GM04504 (cell line): ENCODE measurements at regions not wholly inside any gene's neighbourhood (a gene's known extent, or its start where the extent isn't known, plus 50 kb on each side); places are given as distances from the start of the nearest gene placed in this dataset.

Source experiments
- DNase-seq: peaks from one replicate; pipeline ENCODE4 v3.0.0-alpha.2; 2012; ENCODE audit warnings: low read depth

DNA sequence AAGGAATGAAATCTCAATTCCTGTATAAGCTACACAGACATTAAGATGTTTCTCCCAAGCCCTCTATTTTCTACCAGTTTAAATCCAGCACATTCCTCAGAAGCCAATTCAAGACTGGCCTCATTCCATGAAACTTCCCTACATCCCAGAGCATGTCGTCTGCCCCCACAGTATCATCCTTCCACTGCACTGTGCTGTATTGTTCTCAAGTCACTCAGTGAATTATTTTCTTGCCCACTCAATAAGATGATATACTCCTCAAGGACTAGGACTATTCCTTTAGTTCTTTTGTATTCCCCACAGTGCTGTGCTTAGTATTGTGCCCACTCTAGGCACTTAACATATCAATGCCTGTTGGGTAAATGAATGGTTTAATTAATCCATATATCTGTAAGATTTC lies 203.1 kb upstream of the BLID start:
- no peak for DNase-seq

- DNase-seq = peak; percentile 51
Observed at GRCh38 chr11:122317305-122317704, 201.3 kb upstream of the BLID start.

DNA sequence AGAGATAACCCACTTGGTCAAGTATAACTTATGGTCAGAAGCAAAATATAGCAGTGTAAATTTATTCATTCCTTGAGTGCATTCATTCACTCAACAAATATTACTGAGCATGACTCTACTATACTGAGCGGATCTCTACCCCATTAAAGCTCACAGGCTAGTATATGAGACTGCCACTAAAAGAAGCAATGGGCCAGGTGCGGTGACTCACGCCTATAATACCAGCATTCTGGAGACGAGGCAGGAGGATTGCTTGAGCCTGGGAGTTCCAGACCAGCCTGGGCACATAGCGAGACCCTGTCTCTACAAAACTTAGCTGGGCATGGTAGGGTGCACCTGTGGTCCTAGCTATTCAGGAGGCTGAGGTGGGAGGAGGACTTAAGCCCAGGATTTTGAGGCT lies 197.6 kb upstream of the BLID start:
- no peak for DNase-seq

DNA sequence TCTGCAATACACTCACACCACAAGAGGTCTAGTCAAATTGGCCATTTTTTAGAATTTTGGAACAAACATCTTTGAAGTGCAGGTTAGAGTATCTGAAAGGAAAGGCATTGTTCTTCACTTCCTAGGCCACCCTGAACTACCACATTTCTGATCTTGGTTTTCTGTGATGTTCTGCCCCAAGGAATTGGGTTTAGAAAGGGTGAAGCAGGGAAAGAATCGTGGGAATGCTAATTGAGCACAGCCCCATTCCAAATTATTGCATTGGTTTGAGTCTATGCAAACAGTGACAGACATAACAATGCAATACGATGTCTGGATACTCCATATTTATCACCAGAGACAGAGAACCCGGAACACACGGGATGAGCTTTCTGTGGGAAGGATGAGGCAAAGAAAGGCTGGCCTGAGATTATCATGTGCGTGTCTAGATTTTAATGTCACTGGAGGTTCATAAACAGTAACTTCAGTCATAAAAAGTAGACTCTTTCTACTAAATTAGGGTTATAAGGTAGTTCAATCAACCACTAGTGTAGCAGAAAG lies 195.3 kb upstream of the BLID start:
- no peak for DNase-seq

- DNase-seq = no peak
Observed at GRCh38 chr11:122310766-122311165, 194.8 kb upstream of the BLID start.

DNA sequence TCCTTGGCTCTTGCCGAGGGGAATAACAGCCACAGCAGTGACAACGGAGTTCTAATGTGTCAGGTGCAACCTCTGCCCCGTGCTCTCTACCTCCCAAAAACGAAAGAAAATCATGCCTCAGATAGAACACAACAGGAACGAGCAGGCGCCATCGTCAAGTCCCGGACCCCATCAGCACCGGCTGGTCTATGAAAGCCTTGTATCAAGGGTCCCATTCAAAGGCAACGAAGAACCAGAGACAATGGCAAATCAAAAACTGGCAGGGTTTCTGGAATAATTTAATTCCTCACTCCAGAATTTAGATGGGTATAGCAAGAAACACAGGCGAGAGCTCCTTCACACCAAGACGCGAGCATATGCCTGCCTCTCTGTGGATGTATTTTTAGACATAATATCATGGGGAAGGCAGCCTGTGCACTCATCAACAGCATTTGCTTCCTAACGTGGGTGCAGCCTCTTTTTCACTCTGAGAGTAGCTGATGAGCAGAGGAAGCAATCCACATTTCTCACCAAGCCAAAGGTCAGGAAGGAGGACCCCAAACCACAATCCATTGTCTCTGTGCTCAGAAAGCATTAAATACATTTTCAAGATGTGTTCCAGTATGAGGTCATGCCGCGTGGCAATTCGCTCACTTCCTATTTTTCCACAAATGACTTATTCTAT lies 193.4 kb upstream of the BLID start:
- DNase-seq = no peak

DNA sequence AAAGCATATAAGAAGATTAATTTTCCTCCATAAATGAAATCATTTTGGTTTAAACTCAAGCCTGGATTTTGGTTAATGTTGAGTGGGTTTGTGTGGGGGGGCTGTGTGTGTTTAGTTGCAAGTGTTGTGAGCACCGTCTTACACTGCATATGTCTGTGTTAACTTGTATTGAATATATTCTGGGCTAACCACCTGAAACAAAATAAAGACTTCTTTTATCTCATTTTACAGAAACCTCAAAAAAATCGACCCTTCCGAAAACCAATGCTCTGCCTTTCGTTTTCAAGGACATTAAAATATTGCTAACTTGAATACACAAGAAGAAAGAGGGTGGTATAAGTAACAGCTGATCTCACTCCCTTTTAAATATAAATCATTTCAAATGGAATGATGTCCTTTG lies 192.2 kb upstream of the BLID start:
- no peak for DNase-seq

GRCh38 chr11:122307476-122308035 lies 191.5 kb upstream of the BLID start:
- DNase-seq = no peak

GRCh38 chr11:122306831-122307391 lies 190.9 kb upstream of the BLID start:
- no peak for DNase-seq

GRCh38 chr11:122305426-122306320 lies 189.7 kb upstream of the BLID start:
- no peak for DNase-seq

- no peak for DNase-seq
Observed at GRCh38 chr11:122304973-122305372, 189.0 kb upstream of the BLID start.

GRCh38 chr11:122304306-122304705 lies 188.3 kb upstream of the BLID start:
- DNase-seq = no peak

DNA sequence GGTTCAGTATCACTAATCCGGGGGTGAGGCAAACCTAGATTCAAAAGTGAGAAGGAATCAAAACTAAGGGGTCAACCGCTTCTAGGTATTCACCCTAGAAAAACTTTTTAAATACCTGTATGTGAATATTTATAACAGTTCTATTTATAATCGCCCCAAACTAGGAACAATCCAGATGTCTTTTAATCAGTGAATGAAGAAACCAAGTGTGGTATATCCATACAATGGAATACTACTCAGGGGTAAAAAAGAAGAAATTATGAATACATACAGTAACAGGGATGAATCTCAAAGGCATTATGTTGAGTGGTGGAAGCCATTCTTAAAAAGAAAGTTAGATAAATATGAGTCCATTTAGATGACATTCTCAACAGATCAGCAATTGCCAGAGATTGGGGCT lies 178.0 kb upstream of the BLID start:
- no peak for DNase-seq

DNA sequence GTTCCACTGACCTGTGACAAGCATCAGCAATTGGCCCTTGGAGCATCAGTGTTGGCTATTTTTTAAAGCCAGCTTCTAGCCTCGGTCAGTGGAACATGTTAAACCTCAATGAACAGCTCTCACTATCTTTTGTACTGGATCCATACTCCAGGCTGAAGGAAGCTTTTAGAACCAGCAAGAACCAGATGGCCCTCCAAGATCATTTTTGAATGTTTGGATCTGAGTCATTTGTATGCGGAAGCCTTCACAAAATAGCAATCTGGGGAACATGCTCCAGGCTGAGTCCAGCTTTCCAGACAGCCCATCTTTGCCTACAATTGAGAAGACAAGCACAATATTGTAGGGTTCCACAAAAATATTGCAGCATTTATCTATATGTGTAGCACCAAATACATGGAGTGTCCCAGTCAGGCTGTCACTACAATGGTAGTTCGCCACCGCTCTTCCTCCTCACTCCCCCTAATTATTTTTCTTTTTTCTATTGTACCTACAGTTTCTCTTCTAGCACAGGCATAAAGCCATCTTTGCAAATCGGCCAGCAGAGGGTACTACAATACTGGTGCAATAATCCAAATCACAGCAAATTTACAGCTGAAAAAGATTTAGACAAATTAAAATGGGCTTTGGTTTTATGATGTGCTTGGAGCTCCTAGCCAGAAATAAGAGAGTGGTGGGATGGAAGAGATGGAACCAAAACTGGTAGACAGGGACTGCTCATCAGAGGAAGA lies 177.4 kb upstream of the BLID start:
- DNase-seq = no peak

DNA sequence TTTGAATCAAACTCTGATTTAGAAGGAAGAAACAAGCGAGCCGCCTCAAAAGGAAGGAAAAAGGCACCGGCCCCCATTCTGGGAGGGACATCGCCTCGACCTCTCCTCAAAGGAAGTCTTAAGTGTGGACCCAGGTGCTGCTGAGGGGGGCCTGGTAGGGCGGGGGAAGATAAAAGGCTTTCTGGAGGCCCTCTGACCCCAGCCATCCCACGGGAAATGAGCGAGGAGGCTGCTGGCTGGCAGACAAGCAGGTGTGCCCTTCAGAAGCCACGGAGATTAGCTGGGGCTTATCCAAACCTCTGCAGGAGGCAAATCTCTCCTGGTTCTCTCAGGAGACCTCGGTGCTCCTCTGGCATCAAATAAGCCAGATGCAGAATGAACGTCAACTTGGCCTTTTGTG lies 171.4 kb upstream of the BLID start:
- DNase-seq = no peak

GRCh38 chr11:122285070-122285988 lies 169.3 kb upstream of the BLID start:
- no peak for DNase-seq

DNA sequence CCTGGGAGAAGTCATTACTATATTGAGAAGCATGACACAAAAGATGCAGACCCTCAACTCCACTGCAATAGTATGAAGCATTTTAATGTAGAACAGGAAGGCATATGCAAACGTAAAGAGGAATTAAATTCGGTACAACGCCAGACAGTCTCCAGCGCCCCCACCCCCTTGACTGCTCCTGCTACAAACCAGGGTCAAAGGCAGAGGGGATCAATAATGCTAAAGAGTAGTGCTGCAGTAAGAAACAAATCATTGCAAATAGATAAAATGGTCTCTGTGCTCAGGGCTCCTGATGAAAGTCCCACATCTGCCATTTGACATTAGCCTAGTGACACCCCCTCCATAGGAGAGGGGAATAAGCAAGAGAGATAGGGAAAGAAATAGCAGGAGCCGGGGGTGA lies 164.9 kb upstream of the BLID start:
- no peak for DNase-seq

DNA sequence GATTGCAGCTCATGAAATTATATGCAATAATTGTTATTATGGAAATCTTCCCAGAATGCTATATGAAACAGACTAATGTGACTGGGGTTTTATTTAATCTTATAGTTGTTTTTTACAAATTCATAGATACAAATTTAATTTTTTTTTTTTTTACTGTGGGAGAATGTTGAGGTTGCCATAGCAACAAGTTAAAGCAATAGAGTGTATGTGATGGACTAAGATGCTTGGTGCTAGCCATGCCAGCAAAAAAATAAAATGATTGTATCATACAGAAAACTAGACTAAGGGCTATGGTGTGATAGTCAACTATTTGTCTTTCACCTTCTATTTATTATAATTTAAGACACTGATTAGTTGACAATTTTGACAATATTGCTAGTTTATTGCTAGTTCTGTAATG lies 163.2 kb upstream of the BLID start:
- no peak for DNase-seq

- no peak for DNase-seq
Observed at GRCh38 chr11:122277493-122277892, 161.5 kb upstream of the BLID start.

GRCh38 chr11:122276221-122276620 lies 160.2 kb upstream of the BLID start:
- no peak for DNase-seq

GRCh38 chr11:122275508-122275907 lies 159.5 kb upstream of the BLID start:
- DNase-seq = no peak
